ENCODE measurements at regions not wholly inside any gene's neighbourhood (a gene's known extent, or its start where the extent isn't known, plus 50 kb on each side); places are given as distances from the start of the nearest gene placed in this dataset.

DNA sequence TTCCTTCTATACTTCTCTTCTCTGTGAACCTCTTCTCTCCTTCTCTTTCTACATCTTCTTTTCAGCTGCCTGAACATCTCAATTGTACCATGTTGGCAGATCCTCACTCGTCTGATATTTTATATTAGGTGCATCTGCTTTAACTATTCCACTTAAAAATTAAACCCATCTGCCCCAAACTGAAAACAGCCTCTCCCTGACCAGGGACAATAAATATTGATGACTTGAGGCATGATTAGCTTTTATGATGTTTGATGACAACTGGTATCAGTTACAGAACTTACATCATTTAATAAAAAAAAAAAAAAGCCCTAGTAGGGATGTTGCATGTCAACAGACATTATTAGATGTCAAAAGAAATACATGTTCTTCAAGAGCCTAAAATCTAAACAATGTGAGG, 79.8 kb upstream of the HABP2 start:
- TF ChIP-seq, protein P1, sequence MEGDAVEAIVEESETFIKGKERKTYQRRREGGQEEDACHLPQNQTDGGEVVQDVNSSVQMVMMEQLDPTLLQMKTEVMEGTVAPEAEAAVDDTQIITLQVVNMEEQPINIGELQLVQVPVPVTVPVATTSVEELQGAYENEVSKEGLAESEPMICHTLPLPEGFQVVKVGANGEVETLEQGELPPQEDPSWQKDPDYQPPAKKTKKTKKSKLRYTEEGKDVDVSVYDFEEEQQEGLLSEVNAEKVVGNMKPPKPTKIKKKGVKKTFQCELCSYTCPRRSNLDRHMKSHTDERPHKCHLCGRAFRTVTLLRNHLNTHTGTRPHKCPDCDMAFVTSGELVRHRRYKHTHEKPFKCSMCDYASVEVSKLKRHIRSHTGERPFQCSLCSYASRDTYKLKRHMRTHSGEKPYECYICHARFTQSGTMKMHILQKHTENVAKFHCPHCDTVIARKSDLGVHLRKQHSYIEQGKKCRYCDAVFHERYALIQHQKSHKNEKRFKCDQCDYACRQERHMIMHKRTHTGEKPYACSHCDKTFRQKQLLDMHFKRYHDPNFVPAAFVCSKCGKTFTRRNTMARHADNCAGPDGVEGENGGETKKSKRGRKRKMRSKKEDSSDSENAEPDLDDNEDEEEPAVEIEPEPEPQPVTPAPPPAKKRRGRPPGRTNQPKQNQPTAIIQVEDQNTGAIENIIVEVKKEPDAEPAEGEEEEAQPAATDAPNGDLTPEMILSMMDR (IDR thresholded peaks at IDR 0.05), result no peak
- TF ChIP-seq POLR2A (IDR thresholded peaks at IDR 0.05), result no peak
